Neural cell (in vitro differentiated cells): ENCODE measurements at regions not wholly inside any gene's neighbourhood (a gene's known extent, or its start where the extent isn't known, plus 50 kb on each side); places are given as distances from the start of the nearest gene placed in this dataset.

Experiments
- H2AFZ ChIP-seq: fragments of 200-600, 300-800 bp; sonication (generic), shearing (Covaris generic); 2 replicates; pipeline ENCODE4 v1.6.0; 2014; ENCODE audit warnings: low read depth, mild to moderate bottlenecking, antibody characterized with exemption, low read length, moderate library complexity
- H3F3A ChIP-seq: fragments of 200-600 bp; shearing (Covaris generic); 2 replicates; pipeline ENCODE4 v1.6.1; 2016; ENCODE audit warnings: mild to moderate bottlenecking, moderate library complexity, mixed read lengths, antibody characterized with exemption, low read length; ENCODE audit not compliant: insufficient read depth, poor library complexity, severe bottlenecking
- H3K27ac ChIP-seq: fragments of 200-600, 300-800 bp; sonication (generic), shearing (Covaris generic); 2 replicates; pipeline ENCODE4 v1.5.1; 2014; ENCODE audit warnings: mild to moderate bottlenecking, low read length, moderate library complexity
- H3K27me3 ChIP-seq: fragments of 300-800, 200-600 bp; sonication (generic), shearing (Covaris generic); 2 replicates; pipeline ENCODE4 v1.6.0; 2014; ENCODE audit warnings: mild to moderate bottlenecking, low read depth, low read length, moderate library complexity; ENCODE audit not compliant: insufficient read depth
- H3K36me3 ChIP-seq: fragments of 300-800, 200-600 bp; sonication (generic), shearing (Covaris generic); 2 replicates; pipeline ENCODE4 v1.5.1; 2014; ENCODE audit warnings: mild to moderate bottlenecking, antibody characterized with exemption, low read length, moderate library complexity; ENCODE audit not compliant: insufficient read depth
- H3K4me2 ChIP-seq: fragments of 300-800, 200-600 bp; sonication (generic), shearing (Covaris generic); 2 replicates; pipeline ENCODE4 v1.6.0; 2014; ENCODE audit warnings: mild to moderate bottlenecking, low read length
- H3K4me3 ChIP-seq: fragments of 300-800, 200-600 bp; sonication (generic), shearing (Covaris generic); 2 replicates; pipeline ENCODE4 v1.5.1; 2014; ENCODE audit warnings: mild to moderate bottlenecking, low read length, moderate library complexity
- H3K79me2 ChIP-seq: fragments of 200-600 bp; shearing (Covaris generic); replicated peaks from 2 replicates; pipeline ENCODE4 v1.6.0; 2014; ENCODE audit warnings: mild to moderate bottlenecking, low read length, moderate library complexity; ENCODE audit not compliant: insufficient read depth
- H3K9ac ChIP-seq: fragments of 300-800, 200-600 bp; sonication (generic), shearing (Covaris generic); 2 replicates; pipeline ENCODE4 v1.6.1; 2016; ENCODE audit warnings: mild to moderate bottlenecking, low read length, mixed read lengths
- H3K9me2 ChIP-seq: fragments of 200-600 bp; shearing (Covaris generic); 2 replicates; pipeline ENCODE4 v1.6.1; 2016; ENCODE audit warnings: mild to moderate bottlenecking, low read length, mixed read lengths; ENCODE audit not compliant: insufficient read depth
- H3K9me3 ChIP-seq: fragments of 200-600, 300-800 bp; sonication (generic), shearing (Covaris generic); 2 replicates; pipeline ENCODE4 v1.6.1; 2016; ENCODE audit warnings: mild to moderate bottlenecking, mixed run types, low read length, moderate library complexity, mixed read lengths
- H4K20me1 ChIP-seq: fragments of 200-600 bp; shearing (Covaris generic); 2 replicates; pipeline ENCODE4 v1.6.1; 2016; ENCODE audit warnings: mild to moderate bottlenecking, mixed run types; ENCODE audit not compliant: insufficient read depth
- CTCF ChIP-seq: fragments of 450-650 bp; IDR thresholded peaks from 2 replicates; pipeline ENCODE4 v1.5.1; 2014; ENCODE audit warnings: antibody characterized with exemption, mild to moderate bottlenecking, moderate library complexity; ENCODE audit not compliant: poor library complexity, severe bottlenecking
- EP300 ChIP-seq: fragments of 450-650 bp; conservative IDR thresholded peaks from 2 replicates; pipeline ENCODE4 v1.6.1; 2014; ENCODE audit warnings: antibody characterized with exemption, mild to moderate bottlenecking, moderate library complexity; ENCODE audit not compliant: poor library complexity, severe bottlenecking
- EZH2 ChIP-seq: fragments of 200-600, 300-800 bp; shearing (Covaris generic), sonication (generic); IDR thresholded peaks from 2 replicates; pipeline ENCODE4 v1.6.1; 2014; ENCODE audit warnings: antibody characterized with exemption, low read length, borderline replicate concordance, mild to moderate bottlenecking; ENCODE audit not compliant: insufficient read depth, poor library complexity, severe bottlenecking
- MXI1 ChIP-seq: fragments of 450-650 bp; conservative IDR thresholded peaks from 2 replicates; pipeline ENCODE4 v1.6.1; 2014; ENCODE audit warnings: antibody characterized with exemption, mild to moderate bottlenecking; ENCODE audit not compliant: poor library complexity, severe bottlenecking
- POLR2AphosphoS5 ChIP-seq: IDR thresholded peaks from 2 replicates; pipeline ENCODE4 v1.6.1; 2012
- RAD21 ChIP-seq: fragments of 450-650 bp; conservative IDR thresholded peaks from 2 replicates; pipeline ENCODE4 v1.6.1; 2014; ENCODE audit warnings: antibody characterized with exemption, mild to moderate bottlenecking, moderate library complexity
- REST ChIP-seq: IDR thresholded peaks from 2 replicates; pipeline ENCODE4 v1.6.1; 2012; ENCODE audit warnings: borderline replicate concordance
- SMC3 ChIP-seq: fragments of 450-650 bp; conservative IDR thresholded peaks from 2 replicates; pipeline ENCODE4 v1.6.1; 2014; ENCODE audit warnings: antibody characterized with exemption, mild to moderate bottlenecking, moderate library complexity; ENCODE audit not compliant: poor library complexity
- TAF1 ChIP-seq: IDR thresholded peaks from 2 replicates; pipeline ENCODE4 v1.6.1; 2012; ENCODE audit warnings: low read depth

GRCh38 chr16:73301984-73302383, 254.1 kb upstream of the ZFHX3 start:
- Histone ChIP-seq H3K79me2 (no peaks in the 10 kb centered on the region), H3K27me3 (no peaks in the 10 kb centered on the region), H3K9me2 (no peaks in the 10 kb centered on the region), H3F3A (peaks cover 2% of the 10 kb centered on the region), H3K9ac (no peak overlapping the region), H3K27ac (no peak overlapping the region), H3K4me2 (no peak overlapping the region), H3K4me3 (no peak overlapping the region), H3K9me3 (no peaks in the 10 kb centered on the region), H2AFZ (no peak overlapping the region), H4K20me1 (no peaks in the 10 kb centered on the region), H3K36me3 (no peaks in the 10 kb centered on the region)
- TF ChIP-seq RAD21 (no peak), TAF1 (no peak), POLR2AphosphoS5 (no peak), EP300 (no peak), MXI1 (no peak), REST (no peak), EZH2 (no peak), SMC3 (no peak), CTCF (no peak)

- Histone ChIP-seq H3K4me3 (no peak overlapping the region), H4K20me1 (no peaks in the 10 kb centered on the region), H2AFZ (no peak overlapping the region), H3K36me3 (no peaks in the 10 kb centered on the region), H3K9me2 (no peaks in the 10 kb centered on the region), H3F3A (no peaks in the 10 kb centered on the region), H3K4me2 (no peak overlapping the region), H3K9ac (no peak overlapping the region), H3K27me3 (no peaks in the 10 kb centered on the region), H3K79me2 (no peaks in the 10 kb centered on the region), H3K27ac (no peak overlapping the region), H3K9me3 (no peaks in the 10 kb centered on the region)
- no peak for TF ChIP-seq RAD21
- TF ChIP-seq SMC3: no peak
- no peak for TF ChIP-seq POLR2AphosphoS5
- no peak for TF ChIP-seq EP300
- TF ChIP-seq CTCF: no peak
- no peak for TF ChIP-seq REST
- no peak for TF ChIP-seq TAF1
Measured at GRCh38 chr16:73299346-73299745, 251.4 kb upstream of the ZFHX3 start.
